Testis (tissue), 2 donors: ENCODE measurements at regions not wholly inside any gene's neighbourhood (a gene's known extent, or its start where the extent isn't known, plus 50 kb on each side); places are given as distances from the start of the nearest gene placed in this dataset.

Experiments used
- CTCF ChIP-seq, 3 experiments: fragments of 450-650 bp in 2 of 3; fragments of 200-600 bp in 1 of 3; sonication (generic) in 1 of 3; IDR thresholded peaks; one replicate each; pipeline ENCODE4 v1.5.1; 2016 to 2019; ENCODE audit warnings: antibody characterized with exemption in 3 of 3, mild to moderate bottlenecking in 2 of 3, moderate library complexity in 1 of 3
- POLR2A ChIP-seq: fragments of 450-650 bp; IDR thresholded peaks from one replicate; pipeline ENCODE4 v1.6.1; 2017; ENCODE audit warnings: antibody characterized with exemption, mild to moderate bottlenecking, moderate library complexity

GRCh38 chr3:63015614-63016309 lies 140.5 kb upstream of the CADPS start:
- TF ChIP-seq POLR2A = no peak
- TF ChIP-seq CTCF (IDR thresholded peaks at IDR 0.05) = no peak
